GM12864 (cell line): ENCODE measurements at regions not wholly inside any gene's neighbourhood (a gene's known extent, or its start where the extent isn't known, plus 50 kb on each side); places are given as distances from the start of the nearest gene placed in this dataset.

ENCODE experiments used
- DNase-seq: peaks from one replicate; pipeline ENCODE4 v3.0.0-alpha.2; 2011; ENCODE audit warnings: low read depth
- H3K4me3 ChIP-seq: 2 replicates; pipeline ENCODE4 v1.5.1; 2011; ENCODE audit warnings: mild to moderate bottlenecking, low read depth, low read length, control low read depth
- CTCF ChIP-seq: IDR thresholded peaks from 2 replicates; pipeline ENCODE4 v1.5.1; 2011; ENCODE audit warnings: low read depth, mild to moderate bottlenecking, moderate library complexity, low read length, control low read depth, inconsistent platforms; ENCODE audit errors: missing control alignments

- DNase-seq, result no peak
- H3K4me3 ChIP-seq, result no peak overlapping the region
- no peak for TF ChIP-seq CTCF
Observed at GRCh38 chr18:37854396-37854795, 288.8 kb upstream of the CELF4 start.

- DNase-seq, result no peak
- TF ChIP-seq CTCF, result no peak
- H3K4me3 ChIP-seq, result no peak overlapping the region
Observed at GRCh38 chr18:37853706-37854105, 288.1 kb upstream of the CELF4 start.

GRCh38 chr18:37852464-37852863, 286.9 kb upstream of the CELF4 start:
- no peak for TF ChIP-seq CTCF
- H3K4me3 ChIP-seq, result no peak overlapping the region
- no peak for DNase-seq

GRCh38 chr18:37847544-37847943, 281.9 kb upstream of the CELF4 start:
- H3K4me3 ChIP-seq, result no peak overlapping the region
- TF ChIP-seq CTCF, result no peak
- no peak for DNase-seq

GRCh38 chr18:37846996-37847395, 281.4 kb upstream of the CELF4 start:
- DNase-seq, result no peak
- no peak overlapping the region for H3K4me3 ChIP-seq
- TF ChIP-seq CTCF, result no peak

GRCh38 chr18:37845498-37845897, 279.9 kb upstream of the CELF4 start:
- DNase-seq, result no peak
- no peak for TF ChIP-seq CTCF
- no peak overlapping the region for H3K4me3 ChIP-seq

GRCh38 chr18:37844209-37844970, 278.8 kb upstream of the CELF4 start:
- TF ChIP-seq CTCF, result no peak
- H3K4me3 ChIP-seq, result no peak overlapping the region
- DNase-seq, result no peak
